OCI-LY7 (cell line): ENCODE measurements at regions not wholly inside any gene's neighbourhood (a gene's known extent, or its start where the extent isn't known, plus 50 kb on each side); places are given as distances from the start of the nearest gene placed in this dataset.

Source experiments
- BruUV-seq: library from RNA; stranded (reverse); fragments of 400-500 nt; replicated peaks from 2 replicates; lab custom pipeline; 2021; lab: Mats Ljungman, UMichigan
- CTCF ChIA-PET: fragments of 300-600 bp; sonication (Branson Sonifier 250); formaldehyde crosslinking; loops from one replicate; lab custom pipeline; 2022; ENCODE audit warnings: antibody characterized with exemption; ENCODE audit not compliant: unreplicated experiment; lab: Charles Lee
- POLR2A ChIA-PET: fragments of 300-600 bp; sonication (Branson Sonifier 250); formaldehyde crosslinking; loops from one replicate; lab custom pipeline; 2022; ENCODE audit warnings: antibody characterized with exemption; lab: Charles Lee
- DNase-seq: peaks from one replicate; pipeline ENCODE4 v3.0.0-alpha.2; 2015; ENCODE audit warnings: low spot score
- H2AFZ ChIP-seq: fragments of 200-600 bp; sonication (generic), shearing (Covaris generic); 2 replicates; pipeline ENCODE4 v1.6.1; 2014; ENCODE audit warnings: mild to moderate bottlenecking, antibody characterized with exemption, low read length, moderate library complexity
- H3K27ac ChIP-seq: fragments of 200-600 bp; sonication (generic); 2 replicates; pipeline ENCODE4 v1.5.1; 2014; ENCODE audit warnings: mixed run types, low read depth, mild to moderate bottlenecking, moderate library complexity, low read length, inconsistent platforms; ENCODE audit not compliant: poor library complexity, severe bottlenecking
- H3K36me3 ChIP-seq: fragments of 200-600 bp; sonication (generic); 2 replicates; pipeline ENCODE4 v1.6.1; 2014; ENCODE audit warnings: mild to moderate bottlenecking, antibody characterized with exemption, low read length, moderate library complexity, mixed read lengths; ENCODE audit not compliant: insufficient read depth
- H3K4me1 ChIP-seq: fragments of 200-600 bp; sonication (generic); 2 replicates; pipeline ENCODE4 v1.5.1; 2014; ENCODE audit warnings: mild to moderate bottlenecking, low read length; ENCODE audit not compliant: insufficient read depth, poor library complexity, severe bottlenecking
- H3K4me2 ChIP-seq: fragments of 200-600 bp; sonication (generic); 2 replicates; pipeline ENCODE4 v1.6.1; 2014; ENCODE audit warnings: mild to moderate bottlenecking, low read length
- H3K4me3 ChIP-seq: fragments of 200-600 bp; sonication (generic); 2 replicates; pipeline ENCODE4 v1.5.1; 2014; ENCODE audit warnings: mild to moderate bottlenecking, low read depth, low read length; ENCODE audit not compliant: poor library complexity, severe bottlenecking
- H3K79me2 ChIP-seq: fragments of 200-600 bp; sonication (generic); 2 replicates; pipeline ENCODE4 v1.6.1; 2016; ENCODE audit warnings: low read depth, mild to moderate bottlenecking, low read length, moderate library complexity, mixed read lengths; ENCODE audit not compliant: insufficient read depth
- H3K9me2 ChIP-seq: fragments of 200-600 bp; sonication (generic); 2 replicates; pipeline ENCODE4 v1.6.1; 2016; ENCODE audit warnings: mild to moderate bottlenecking, low read length, mixed read lengths; ENCODE audit not compliant: insufficient read depth
- H3K9me3 ChIP-seq: fragments of 200-600 bp; sonication (generic); 2 replicates; pipeline ENCODE4 v1.6.1; 2014; ENCODE audit warnings: mild to moderate bottlenecking, mixed run types, low read length, mixed read lengths
- H4K20me1 ChIP-seq: fragments of 200-600 bp; sonication (generic); 2 replicates; pipeline ENCODE4 v1.6.1; 2014; ENCODE audit warnings: mild to moderate bottlenecking, antibody characterized with exemption, low read length, moderate library complexity, mixed read lengths; ENCODE audit not compliant: insufficient read depth
- CTCF ChIP-seq: fragments of 200-600 bp; sonication (generic); conservative IDR thresholded peaks from 2 replicates; pipeline ENCODE4 v1.5.1; 2014; ENCODE audit warnings: mild to moderate bottlenecking, antibody characterized with exemption, low read length, moderate library complexity, mixed read lengths
- EZH2phosphoT487 ChIP-seq: fragments of 200-600 bp; sonication (generic); IDR thresholded peaks from 2 replicates; pipeline ENCODE4 v1.6.1; 2018; ENCODE audit warnings: low read depth, borderline replicate concordance, mild to moderate bottlenecking, mixed run types, antibody characterized with exemption, low read length, moderate library complexity, mixed read lengths
- intact Hi-C: fragments of 100-400 bp; cut with micrococcal nuclease; formaldehyde crosslinking; loops from one replicate; pipeline ENCODE4 v1.10.0; 2022; ENCODE audit not compliant: unreplicated experiment

DNA sequence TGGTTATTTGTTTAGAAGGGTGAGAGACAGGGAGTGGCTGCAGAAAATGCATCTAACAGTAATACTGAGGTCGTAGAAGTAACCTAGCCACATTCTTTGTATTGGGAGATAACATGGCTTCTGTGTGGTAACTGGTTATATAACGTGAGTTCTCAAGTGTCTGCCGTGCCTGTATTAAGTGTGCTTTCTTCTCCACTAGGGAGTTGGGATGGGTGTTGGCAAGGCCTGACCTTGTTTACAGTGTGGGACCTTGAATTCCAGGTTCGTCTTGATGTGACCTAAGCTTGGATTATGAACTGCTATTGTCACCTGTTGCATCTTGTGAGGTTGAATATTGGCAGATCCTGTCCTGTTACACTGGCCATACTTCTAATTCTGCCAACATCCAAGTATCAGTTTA lies 145.3 kb upstream of the NAMPT start:
- POLR2A ChIA-PET = no interaction called here
- Histone ChIP-seq H3K4me2 (no peak overlapping the region), H3K9me3 (no peaks in the 10 kb centered on the region), H3K36me3 (no peaks in the 10 kb centered on the region), H3K4me1 (no peaks in the 10 kb centered on the region), H3K27ac (no peak overlapping the region), H3K79me2 (no peaks in the 10 kb centered on the region), H3K9me2 (no peaks in the 10 kb centered on the region), H2AFZ (no peak overlapping the region), H4K20me1 (no peaks in the 10 kb centered on the region), H3K4me3 (no peak overlapping the region)
- no peak for DNase-seq
- no peak for TF ChIP-seq CTCF
- TF ChIP-seq EZH2phosphoT487 = no peak
- CTCF ChIA-PET = no interaction called here
- intact Hi-C loops = no loop called here
- no TSS peak for BruUV-seq

- TF ChIP-seq CTCF (no peak), EZH2phosphoT487 (no peak)
- no peak overlapping the region for H3K4me2 ChIP-seq
- no peak for DNase-seq
- no peak overlapping the region for H3K4me3 ChIP-seq
- no peak overlapping the region for H3K27ac ChIP-seq
- H3K9me2 ChIP-seq = no peaks in the 10 kb centered on the region
- H3K9me3 ChIP-seq = no peaks in the 10 kb centered on the region
- H3K36me3 ChIP-seq = no peaks in the 10 kb centered on the region
- no peaks in the 10 kb centered on the region for H3K79me2 ChIP-seq
- ChIA-PET CTCF (no interaction called here), POLR2A (no interaction called here)
- no peak overlapping the region for H2AFZ ChIP-seq
- intact Hi-C loops = no loop called here
- no peaks in the 10 kb centered on the region for H3K4me1 ChIP-seq
- no peaks in the 10 kb centered on the region for H4K20me1 ChIP-seq
- no TSS peak for BruUV-seq
Measured at GRCh38 chr7:106426803-106427202, 142.0 kb upstream of the NAMPT start.

- Histone ChIP-seq H3K4me3 (no peak overlapping the region), H2AFZ (no peak overlapping the region), H3K4me1 (no peaks in the 10 kb centered on the region), H3K4me2 (no peak overlapping the region), H3K36me3 (no peaks in the 10 kb centered on the region), H3K9me3 (no peaks in the 10 kb centered on the region), H3K27ac (no peak overlapping the region), H4K20me1 (no peaks in the 10 kb centered on the region), H3K79me2 (no peaks in the 10 kb centered on the region), H3K9me2 (no peaks in the 10 kb centered on the region)
- no peak for DNase-seq
- TF ChIP-seq CTCF (no peak), EZH2phosphoT487 (no peak)
- CTCF ChIA-PET = no interaction called here
- intact Hi-C loops = no loop called here
- no TSS peak for BruUV-seq
- POLR2A ChIA-PET = interaction anchor here (0.6 to 1.7 kb wide), 6 partner anchors 9 to 683 kb away, joined by 3 to 5 read pairs (median 3); no protein-coding TSS in a partner anchor
Measured at GRCh38 chr7:106425017-106425719, 140.4 kb upstream of the NAMPT start.
